RKO (cell line): ENCODE measurements at regions not wholly inside any gene's neighbourhood (a gene's known extent, or its start where the extent isn't known, plus 50 kb on each side); places are given as distances from the start of the nearest gene placed in this dataset.

ENCODE experiments used
- DNase-seq: peaks from one replicate; pipeline ENCODE4 v3.0.0-alpha.2; 2016; ENCODE audit warnings: low spot score

DNA sequence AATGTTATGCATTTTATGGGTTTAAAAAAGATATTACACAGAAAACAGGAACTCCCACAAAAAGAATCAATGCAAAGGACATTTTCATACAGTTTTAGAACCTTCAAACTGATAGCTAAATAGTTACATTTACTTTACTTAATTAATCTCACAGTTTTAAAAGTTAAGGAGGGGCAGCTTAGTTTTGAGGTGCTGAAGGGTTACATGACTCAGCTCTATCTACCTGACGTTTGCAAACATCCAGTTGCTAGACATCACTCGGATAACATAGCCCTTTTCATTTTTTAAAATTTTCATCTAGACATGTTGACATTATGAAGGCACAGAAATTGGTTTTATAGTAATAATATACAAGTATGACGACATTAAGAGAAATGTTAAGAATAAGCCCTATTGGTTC, 53.7 kb upstream of the HSD17B12 start:
- no peak for DNase-seq
